HCT116 (cell line): ENCODE measurements at regions not wholly inside any gene's neighbourhood (a gene's known extent, or its start where the extent isn't known, plus 50 kb on each side); places are given as distances from the start of the nearest gene placed in this dataset.

Experiments used
- ATAC-seq: fragments of 200-7000 bp; cut with Tn5 transposase; 2 replicates; pipeline ENCODE4 v1.9.1; 2020; ENCODE audit warnings: mild to moderate bottlenecking, moderate library complexity
- BruUV-seq: library from RNA; stranded (reverse); fragments of 400-500 nt; replicated peaks from 2 replicates; lab custom pipeline; 2021; lab: Mats Ljungman, UMichigan
- CTCF ChIA-PET: fragments of 300-600 bp; sonication (Branson Sonifier 250); formaldehyde crosslinking; loops from one replicate; lab custom pipeline; 2021; ENCODE audit warnings: antibody characterized with exemption; lab: Charles Lee
- POLR2A ChIA-PET: fragments of 300-600, 350-600 bp; sonication (Branson Sonifier 250); formaldehyde crosslinking; loops from one replicate; lab custom pipeline; 2021; ENCODE audit warnings: antibody characterized with exemption; lab: Charles Lee
- RAD21 ChIA-PET, 2 experiments: fragments of 300-600 bp; sonication (Branson Sonifier 250); formaldehyde crosslinking; loops; one replicate each; lab custom pipeline; 2023; ENCODE audit warnings: low total read pairs in 2 of 2; ENCODE audit not compliant: uncharacterized antibody in 2 of 2, unreplicated experiment in 2 of 2, low non-redundant PET in 1 of 2; lab: Charles Lee
- DNase-seq: peaks from one replicate; pipeline ENCODE4 v3.0.0-alpha.2; 2010; ENCODE audit warnings: low read depth, low spot score
- H2AFZ ChIP-seq: fragments of 200-600 bp; shearing (Covaris generic), sonication (generic); 2 replicates; pipeline ENCODE4 v1.6.1; 2017; ENCODE audit warnings: low read depth, mixed run types, mixed read lengths, antibody characterized with exemption, low read length; ENCODE audit not compliant: poor library complexity, severe bottlenecking
- H3K27ac ChIP-seq: 2 replicates; pipeline ENCODE4 v1.5.1; 2012; ENCODE audit warnings: low read depth, low read length
- H3K27me3 ChIP-seq: fragments of 200-600 bp; sonication (generic); 2 replicates; pipeline ENCODE4 v1.6.1; 2016; ENCODE audit warnings: mixed run types, low read length, mixed read lengths; ENCODE audit not compliant: insufficient read depth
- H3K36me3 ChIP-seq, 2 experiments: fragments of 200-500 bp in 1 of 2; fragments of 200-600 bp in 1 of 2; sonication (Bioruptor generic) in 1 of 2; sonication (generic) in 1 of 2; 2 replicates each; pipeline versions ENCODE4 v1.5.1 to v1.6.1; 2014 to 2016; ENCODE audit warnings: low read length in 2 of 2, inconsistent platforms in 1 of 2, mixed read lengths in 1 of 2, mixed run types in 1 of 2; ENCODE audit not compliant: insufficient read depth in 2 of 2, control insufficient read depth in 1 of 2
- H3K4me1 ChIP-seq, 2 experiments: fragments of 200-600 bp in 1 of 2; sonication (generic) in 1 of 2; 2 replicates each; pipeline versions ENCODE4 v1.5.1 to v1.6.1; 2012 to 2017; ENCODE audit warnings: low read length in 2 of 2, inconsistent platforms in 1 of 2, mild to moderate bottlenecking in 1 of 2, mixed read lengths in 1 of 2, mixed run types in 1 of 2, moderate library complexity in 1 of 2; ENCODE audit not compliant: insufficient read depth in 2 of 2, control insufficient read depth in 1 of 2
- H3K4me2 ChIP-seq: fragments of 200-600 bp; sonication (generic); 2 replicates; pipeline ENCODE4 v1.6.1; 2017; ENCODE audit warnings: mixed run types, low read length, mixed read lengths
- H3K4me3 ChIP-seq, 2 experiments: fragments of 200-600 bp in 1 of 2; sonication (generic) in 1 of 2; replicated peaks in 1 of 2; 2 replicates each; pipeline ENCODE4 v1.5.1; 2011 to 2016; ENCODE audit warnings: low read length in 2 of 2, control low read depth in 1 of 2, low read depth in 1 of 2, mild to moderate bottlenecking in 1 of 2, mixed read lengths in 1 of 2, mixed run types in 1 of 2
- H3K79me2 ChIP-seq: fragments of 200-600 bp; sonication (generic); 2 replicates; pipeline ENCODE4 v1.6.1; 2017; ENCODE audit warnings: mild to moderate bottlenecking, mixed run types, low read length, moderate library complexity, mixed read lengths; ENCODE audit not compliant: insufficient read depth
- H3K9ac ChIP-seq: fragments of 200-600 bp; sonication (generic); 2 replicates; pipeline ENCODE4 v1.6.1; 2016; ENCODE audit warnings: low read length, mixed read lengths
- H3K9me2 ChIP-seq: fragments of 200-600 bp; sonication (generic), shearing (Covaris generic); 2 replicates; pipeline ENCODE4 v1.6.1; 2017; ENCODE audit warnings: mixed run types, mild to moderate bottlenecking, moderate library complexity; ENCODE audit not compliant: insufficient read depth
- H3K9me3 ChIP-seq, 2 experiments: fragments of 200-500 bp in 1 of 2; fragments of 200-600 bp in 1 of 2; sonication (Bioruptor generic) in 1 of 2; sonication (generic) in 1 of 2; 2 replicates each; pipeline ENCODE4 v1.6.1; 2014 to 2017; ENCODE audit warnings: low read length in 2 of 2, mixed read lengths in 2 of 2, inconsistent platforms in 1 of 2, low read depth in 1 of 2, mild to moderate bottlenecking in 1 of 2, mixed run types in 1 of 2, moderate library complexity in 1 of 2; ENCODE audit not compliant: control insufficient read depth in 1 of 2, insufficient read depth in 1 of 2
- H4K20me1 ChIP-seq: fragments of 200-600 bp; sonication (generic), shearing (Covaris generic); 2 replicates; pipeline ENCODE4 v1.6.1; 2017; ENCODE audit warnings: mixed run types, mild to moderate bottlenecking, moderate library complexity; ENCODE audit not compliant: insufficient read depth
- CBX3 ChIP-seq: IDR thresholded peaks from 2 replicates; pipeline ENCODE4 v1.6.1; 2012; ENCODE audit warnings: low read depth
- CEBPB ChIP-seq: IDR thresholded peaks from 2 replicates; pipeline ENCODE4 v1.6.1; 2012; ENCODE audit warnings: low read depth
- EGR1 ChIP-seq: IDR thresholded peaks from 2 replicates; pipeline ENCODE4 v1.6.1; 2012; ENCODE audit warnings: low read depth
- ELF1 ChIP-seq: IDR thresholded peaks from 2 replicates; pipeline ENCODE4 v1.6.1; 2012; ENCODE audit warnings: low read depth, borderline replicate concordance
- EZH2 ChIP-seq: fragments of 200-600 bp; sonication (generic); IDR thresholded peaks from 2 replicates; pipeline ENCODE4 v1.6.1; 2017; ENCODE audit warnings: antibody characterized with exemption, mixed run types
- EZH2phosphoT487 ChIP-seq: fragments of 200-600 bp; IDR thresholded peaks from 2 replicates; pipeline ENCODE4 v1.6.1; 2018; ENCODE audit warnings: antibody characterized with exemption, borderline replicate concordance
- FOSL1 ChIP-seq: IDR thresholded peaks from 2 replicates; pipeline ENCODE4 v1.6.1; 2012; ENCODE audit warnings: low read depth
- RAD21 ChIP-seq: IDR thresholded peaks from 2 replicates; pipeline ENCODE4 v1.6.1; 2012; ENCODE audit warnings: low read depth, mild to moderate bottlenecking
- SIN3A ChIP-seq: IDR thresholded peaks from 2 replicates; pipeline ENCODE4 v1.6.1; 2012; ENCODE audit warnings: low read depth
- SRF ChIP-seq: IDR thresholded peaks from 2 replicates; pipeline ENCODE4 v1.6.1; 2012; ENCODE audit warnings: low read depth
- TCF7L2 ChIP-seq: IDR thresholded peaks from 2 replicates; pipeline ENCODE4 v1.7.0; 2011; ENCODE audit warnings: borderline replicate concordance, inconsistent platforms; ENCODE audit not compliant: insufficient read depth, insufficient read length; ENCODE audit errors: extremely low read depth
- YY1 ChIP-seq: IDR thresholded peaks from 2 replicates; pipeline ENCODE4 v1.6.1; 2011; ENCODE audit warnings: low read length, low read depth, moderate library complexity, mild to moderate bottlenecking; ENCODE audit not compliant: insufficient replicate concordance; ENCODE audit errors: extremely low read depth
- ZFX ChIP-seq: fragments of 450-650 bp; IDR thresholded peaks from 2 replicates; pipeline ENCODE4 v1.6.1; 2017
- intact Hi-C: fragments of 100-400 bp; cut with micrococcal nuclease; formaldehyde crosslinking; loops from 2 replicates; pipeline ENCODE4 v1.10.0; 2022
- TF ChIP-seq, protein P1 (sequence below): IDR thresholded peaks from 2 replicates; pipeline ENCODE4 v1.6.1; 2012; ENCODE audit warnings: low read depth
- TF ChIP-seq, protein P2 (sequence below): IDR thresholded peaks from 2 replicates; pipeline ENCODE4 v1.6.1; 2011; ENCODE audit warnings: mild to moderate bottlenecking, low read length, moderate library complexity; ENCODE audit not compliant: insufficient replicate concordance; ENCODE audit errors: extremely low read depth
- TF ChIP-seq, protein P3 (sequence below): IDR thresholded peaks from 2 replicates; pipeline ENCODE4 v1.6.1; 2012
- TF ChIP-seq, protein P4 (sequence below): IDR thresholded peaks from 2 replicates; pipeline ENCODE4 v1.6.1; 2012
- TF ChIP-seq, protein P5 (sequence below), 3 experiments: fragments of 200-600 bp in 1 of 3; sonication (generic) in 1 of 3; IDR thresholded peaks in 2 of 3; conservative IDR thresholded peaks in 1 of 3; 2 replicates each; pipeline ENCODE4 v1.5.1; 2012 to 2017; ENCODE audit warnings: low read depth in 2 of 3, low read length in 2 of 3, antibody characterized with exemption in 1 of 3, borderline replicate concordance in 1 of 3, control low read depth in 1 of 3, mild to moderate bottlenecking in 1 of 3, mixed read lengths in 1 of 3, mixed run types in 1 of 3, moderate library complexity in 1 of 3; ENCODE audit not compliant: insufficient read depth in 1 of 3

DNA sequence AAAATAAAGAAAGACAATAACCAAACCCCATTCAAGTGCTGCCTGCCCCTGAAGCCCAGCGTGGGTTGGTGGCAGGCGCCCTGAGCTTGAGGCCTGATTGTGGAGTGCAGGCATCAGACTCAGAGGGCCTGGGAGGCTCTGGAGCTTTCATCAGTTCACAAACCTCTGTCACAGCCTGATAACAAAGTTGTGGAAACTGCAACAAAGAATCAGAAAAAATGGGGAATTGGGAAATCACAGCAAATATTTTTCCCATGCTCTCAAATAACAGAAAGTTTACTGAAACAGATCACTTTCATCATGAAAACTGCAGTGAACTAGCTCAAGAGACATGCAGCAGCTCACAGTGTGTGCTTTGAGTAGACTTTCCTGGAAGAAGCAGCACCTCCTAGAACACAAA lies 793.6 kb downstream of the UQCRFS1 start:
- ChIA-PET CTCF (no interaction called here), RAD21 (no interaction called here), POLR2A (no interaction called here)
- TF ChIP-seq FOSL1 (no peak), YY1 (no peak), EZH2phosphoT487 (no peak), CBX3 (no peak), RAD21 (no peak), SIN3A (no peak), EZH2 (no peak), CEBPB (no peak), EGR1 (no peak), ZFX (no peak), SRF (no peak), ELF1 (no peak), TCF7L2 (no peak)
- TF ChIP-seq, protein P1, sequence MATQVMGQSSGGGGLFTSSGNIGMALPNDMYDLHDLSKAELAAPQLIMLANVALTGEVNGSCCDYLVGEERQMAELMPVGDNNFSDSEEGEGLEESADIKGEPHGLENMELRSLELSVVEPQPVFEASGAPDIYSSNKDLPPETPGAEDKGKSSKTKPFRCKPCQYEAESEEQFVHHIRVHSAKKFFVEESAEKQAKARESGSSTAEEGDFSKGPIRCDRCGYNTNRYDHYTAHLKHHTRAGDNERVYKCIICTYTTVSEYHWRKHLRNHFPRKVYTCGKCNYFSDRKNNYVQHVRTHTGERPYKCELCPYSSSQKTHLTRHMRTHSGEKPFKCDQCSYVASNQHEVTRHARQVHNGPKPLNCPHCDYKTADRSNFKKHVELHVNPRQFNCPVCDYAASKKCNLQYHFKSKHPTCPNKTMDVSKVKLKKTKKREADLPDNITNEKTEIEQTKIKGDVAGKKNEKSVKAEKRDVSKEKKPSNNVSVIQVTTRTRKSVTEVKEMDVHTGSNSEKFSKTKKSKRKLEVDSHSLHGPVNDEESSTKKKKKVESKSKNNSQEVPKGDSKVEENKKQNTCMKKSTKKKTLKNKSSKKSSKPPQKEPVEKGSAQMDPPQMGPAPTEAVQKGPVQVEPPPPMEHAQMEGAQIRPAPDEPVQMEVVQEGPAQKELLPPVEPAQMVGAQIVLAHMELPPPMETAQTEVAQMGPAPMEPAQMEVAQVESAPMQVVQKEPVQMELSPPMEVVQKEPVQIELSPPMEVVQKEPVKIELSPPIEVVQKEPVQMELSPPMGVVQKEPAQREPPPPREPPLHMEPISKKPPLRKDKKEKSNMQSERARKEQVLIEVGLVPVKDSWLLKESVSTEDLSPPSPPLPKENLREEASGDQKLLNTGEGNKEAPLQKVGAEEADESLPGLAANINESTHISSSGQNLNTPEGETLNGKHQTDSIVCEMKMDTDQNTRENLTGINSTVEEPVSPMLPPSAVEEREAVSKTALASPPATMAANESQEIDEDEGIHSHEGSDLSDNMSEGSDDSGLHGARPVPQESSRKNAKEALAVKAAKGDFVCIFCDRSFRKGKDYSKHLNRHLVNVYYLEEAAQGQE: no peak
- TF ChIP-seq, protein P2, sequence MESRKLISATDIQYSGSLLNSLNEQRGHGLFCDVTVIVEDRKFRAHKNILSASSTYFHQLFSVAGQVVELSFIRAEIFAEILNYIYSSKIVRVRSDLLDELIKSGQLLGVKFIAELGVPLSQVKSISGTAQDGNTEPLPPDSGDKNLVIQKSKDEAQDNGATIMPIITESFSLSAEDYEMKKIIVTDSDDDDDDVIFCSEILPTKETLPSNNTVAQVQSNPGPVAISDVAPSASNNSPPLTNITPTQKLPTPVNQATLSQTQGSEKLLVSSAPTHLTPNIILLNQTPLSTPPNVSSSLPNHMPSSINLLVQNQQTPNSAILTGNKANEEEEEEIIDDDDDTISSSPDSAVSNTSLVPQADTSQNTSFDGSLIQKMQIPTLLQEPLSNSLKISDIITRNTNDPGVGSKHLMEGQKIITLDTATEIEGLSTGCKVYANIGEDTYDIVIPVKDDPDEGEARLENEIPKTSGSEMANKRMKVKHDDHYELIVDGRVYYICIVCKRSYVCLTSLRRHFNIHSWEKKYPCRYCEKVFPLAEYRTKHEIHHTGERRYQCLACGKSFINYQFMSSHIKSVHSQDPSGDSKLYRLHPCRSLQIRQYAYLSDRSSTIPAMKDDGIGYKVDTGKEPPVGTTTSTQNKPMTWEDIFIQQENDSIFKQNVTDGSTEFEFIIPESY: no peak
- TF ChIP-seq, protein P3, sequence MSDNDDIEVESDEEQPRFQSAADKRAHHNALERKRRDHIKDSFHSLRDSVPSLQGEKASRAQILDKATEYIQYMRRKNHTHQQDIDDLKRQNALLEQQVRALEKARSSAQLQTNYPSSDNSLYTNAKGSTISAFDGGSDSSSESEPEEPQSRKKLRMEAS: no peak
- TF ChIP-seq, protein P4, sequence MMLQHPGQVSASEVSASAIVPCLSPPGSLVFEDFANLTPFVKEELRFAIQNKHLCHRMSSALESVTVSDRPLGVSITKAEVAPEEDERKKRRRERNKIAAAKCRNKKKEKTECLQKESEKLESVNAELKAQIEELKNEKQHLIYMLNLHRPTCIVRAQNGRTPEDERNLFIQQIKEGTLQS: no peak
- TF ChIP-seq, protein P5, sequence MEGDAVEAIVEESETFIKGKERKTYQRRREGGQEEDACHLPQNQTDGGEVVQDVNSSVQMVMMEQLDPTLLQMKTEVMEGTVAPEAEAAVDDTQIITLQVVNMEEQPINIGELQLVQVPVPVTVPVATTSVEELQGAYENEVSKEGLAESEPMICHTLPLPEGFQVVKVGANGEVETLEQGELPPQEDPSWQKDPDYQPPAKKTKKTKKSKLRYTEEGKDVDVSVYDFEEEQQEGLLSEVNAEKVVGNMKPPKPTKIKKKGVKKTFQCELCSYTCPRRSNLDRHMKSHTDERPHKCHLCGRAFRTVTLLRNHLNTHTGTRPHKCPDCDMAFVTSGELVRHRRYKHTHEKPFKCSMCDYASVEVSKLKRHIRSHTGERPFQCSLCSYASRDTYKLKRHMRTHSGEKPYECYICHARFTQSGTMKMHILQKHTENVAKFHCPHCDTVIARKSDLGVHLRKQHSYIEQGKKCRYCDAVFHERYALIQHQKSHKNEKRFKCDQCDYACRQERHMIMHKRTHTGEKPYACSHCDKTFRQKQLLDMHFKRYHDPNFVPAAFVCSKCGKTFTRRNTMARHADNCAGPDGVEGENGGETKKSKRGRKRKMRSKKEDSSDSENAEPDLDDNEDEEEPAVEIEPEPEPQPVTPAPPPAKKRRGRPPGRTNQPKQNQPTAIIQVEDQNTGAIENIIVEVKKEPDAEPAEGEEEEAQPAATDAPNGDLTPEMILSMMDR (IDR thresholded peaks at IDR 0.05 in 2 of 3, conservative IDR thresholded peaks at IDR 0.05 in 1 of 3; ENCODE audit: borderline replicate concordance in 1 of 3, insufficient read depth in 1 of 3, low read depth in 2 of 3, low read length in 2 of 3): no peak
- Histone ChIP-seq H3K9me2 (no peaks in the 10 kb centered on the region), H3K79me2 (no peaks in the 10 kb centered on the region), H3K36me3 (no peaks in the 10 kb centered on the region), H3K4me1 (no peaks in the 10 kb centered on the region), H4K20me1 (no peaks in the 10 kb centered on the region), H3K9me3 (peaks cover 3 to 29% of the 10 kb centered on the region in 2 experiments; a peak in 2 of 4 replicates), H3K9ac (no peak overlapping the region), H3K4me2 (no peak overlapping the region), H2AFZ (no peak overlapping the region), H3K27me3 (no peaks in the 10 kb centered on the region), H3K4me3 (no peak overlapping the region), H3K27ac (no peak overlapping the region)
- BruUV-seq: no TSS peak
- intact Hi-C loops: no loop called here
- DNase-seq (no peak), ATAC-seq (no peak)
